HL-60 (cell line): ENCODE measurements at regions not wholly inside any gene's neighbourhood (a gene's known extent, or its start where the extent isn't known, plus 50 kb on each side); places are given as distances from the start of the nearest gene placed in this dataset.

Experiments
- DNase-seq, 2 experiments: peaks; one replicate each; pipeline ENCODE4 v3.0.0-alpha.2; 2010 to 2020; ENCODE audit warnings: low read depth in 1 of 2, low spot score in 1 of 2
- H3K27ac ChIP-seq: fragments of 250-450 bp; sonication (Bioruptor Pico); replicated peaks from 2 replicates; pipeline ENCODE4 v1.5.1; 2020; ENCODE audit warnings: mild to moderate bottlenecking, moderate library complexity
- H3K27me3 ChIP-seq: fragments of 250-450 bp; sonication (Bioruptor Pico); 2 replicates; pipeline ENCODE4 v1.5.1; 2021; ENCODE audit warnings: mild to moderate bottlenecking, moderate library complexity; ENCODE audit not compliant: insufficient read depth, poor library complexity, severe bottlenecking
- H3K4me3 ChIP-seq: replicated peaks from 2 replicates; pipeline ENCODE4 v1.5.1; 2011; ENCODE audit warnings: mild to moderate bottlenecking, control low read depth, low read length; ENCODE audit not compliant: insufficient read depth
- GABPA ChIP-seq: IDR thresholded peaks from 2 replicates; pipeline ENCODE4 v1.6.1; 2012; ENCODE audit warnings: low read depth
- POLR2AphosphoS5 ChIP-seq: IDR thresholded peaks from 2 replicates; pipeline ENCODE4 v1.6.1; 2012; ENCODE audit warnings: low read depth
- SPI1 ChIP-seq: IDR thresholded peaks from 2 replicates; pipeline ENCODE4 v1.6.1; 2012; ENCODE audit warnings: low read depth, mild to moderate bottlenecking, borderline replicate concordance
- TF ChIP-seq, protein P1 (sequence below): IDR thresholded peaks from 2 replicates; pipeline ENCODE4 v1.6.1; 2012; ENCODE audit warnings: low read depth; ENCODE audit not compliant: insufficient replicate concordance
- TF ChIP-seq, protein P2 (sequence below): IDR thresholded peaks from one replicate; pipeline ENCODE4 v1.5.1; 2011; ENCODE audit warnings: low read length, control low read depth, inconsistent platforms; ENCODE audit not compliant: insufficient read depth

DNA sequence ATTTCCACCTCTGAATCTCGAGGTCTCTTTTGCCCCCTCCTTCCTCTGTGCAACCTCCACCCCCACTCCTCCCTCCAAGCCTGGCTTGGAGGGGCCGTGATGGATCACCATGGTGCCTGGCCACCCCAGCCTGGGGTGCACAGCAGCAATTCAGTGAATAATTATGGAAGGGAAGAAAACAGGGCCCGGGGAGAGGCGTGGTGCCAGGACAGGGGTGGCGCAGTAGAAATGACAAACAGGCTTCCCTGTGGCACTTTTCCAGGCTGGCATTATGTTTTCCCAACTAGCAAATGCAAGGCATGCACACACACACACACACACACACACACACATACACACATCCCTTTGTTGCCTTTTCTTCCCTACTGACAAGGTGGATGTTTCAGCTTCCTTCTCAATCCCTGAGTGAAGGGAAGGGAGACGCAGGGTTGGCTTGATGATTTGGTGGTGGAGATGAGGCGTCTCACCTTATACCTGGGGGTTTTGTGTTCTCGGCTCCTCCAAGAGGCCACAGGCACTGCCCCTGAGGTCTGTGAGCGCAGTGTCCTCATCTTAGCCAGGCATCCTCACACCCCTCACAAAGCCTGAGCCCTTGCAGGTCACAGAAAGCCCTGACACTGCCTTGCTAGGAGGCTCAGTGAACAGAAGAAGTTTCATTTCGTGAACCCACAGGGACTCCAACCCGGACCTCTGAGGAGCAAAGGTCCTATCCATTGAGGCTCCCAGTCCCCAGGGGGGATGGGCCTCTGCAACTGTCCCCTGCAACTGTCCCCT is 215.8 kb downstream of the MATN1 start:
- DNase-seq: no peak
- Histone ChIP-seq H3K4me3 (no peak overlapping the region), H3K27me3 (no peaks in the 10 kb centered on the region), H3K27ac (no peak overlapping the region)
- TF ChIP-seq SPI1 (no peak), POLR2AphosphoS5 (no peak), GABPA (no peak)
- TF ChIP-seq, protein P1, sequence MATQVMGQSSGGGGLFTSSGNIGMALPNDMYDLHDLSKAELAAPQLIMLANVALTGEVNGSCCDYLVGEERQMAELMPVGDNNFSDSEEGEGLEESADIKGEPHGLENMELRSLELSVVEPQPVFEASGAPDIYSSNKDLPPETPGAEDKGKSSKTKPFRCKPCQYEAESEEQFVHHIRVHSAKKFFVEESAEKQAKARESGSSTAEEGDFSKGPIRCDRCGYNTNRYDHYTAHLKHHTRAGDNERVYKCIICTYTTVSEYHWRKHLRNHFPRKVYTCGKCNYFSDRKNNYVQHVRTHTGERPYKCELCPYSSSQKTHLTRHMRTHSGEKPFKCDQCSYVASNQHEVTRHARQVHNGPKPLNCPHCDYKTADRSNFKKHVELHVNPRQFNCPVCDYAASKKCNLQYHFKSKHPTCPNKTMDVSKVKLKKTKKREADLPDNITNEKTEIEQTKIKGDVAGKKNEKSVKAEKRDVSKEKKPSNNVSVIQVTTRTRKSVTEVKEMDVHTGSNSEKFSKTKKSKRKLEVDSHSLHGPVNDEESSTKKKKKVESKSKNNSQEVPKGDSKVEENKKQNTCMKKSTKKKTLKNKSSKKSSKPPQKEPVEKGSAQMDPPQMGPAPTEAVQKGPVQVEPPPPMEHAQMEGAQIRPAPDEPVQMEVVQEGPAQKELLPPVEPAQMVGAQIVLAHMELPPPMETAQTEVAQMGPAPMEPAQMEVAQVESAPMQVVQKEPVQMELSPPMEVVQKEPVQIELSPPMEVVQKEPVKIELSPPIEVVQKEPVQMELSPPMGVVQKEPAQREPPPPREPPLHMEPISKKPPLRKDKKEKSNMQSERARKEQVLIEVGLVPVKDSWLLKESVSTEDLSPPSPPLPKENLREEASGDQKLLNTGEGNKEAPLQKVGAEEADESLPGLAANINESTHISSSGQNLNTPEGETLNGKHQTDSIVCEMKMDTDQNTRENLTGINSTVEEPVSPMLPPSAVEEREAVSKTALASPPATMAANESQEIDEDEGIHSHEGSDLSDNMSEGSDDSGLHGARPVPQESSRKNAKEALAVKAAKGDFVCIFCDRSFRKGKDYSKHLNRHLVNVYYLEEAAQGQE: no peak
- TF ChIP-seq, protein P2, sequence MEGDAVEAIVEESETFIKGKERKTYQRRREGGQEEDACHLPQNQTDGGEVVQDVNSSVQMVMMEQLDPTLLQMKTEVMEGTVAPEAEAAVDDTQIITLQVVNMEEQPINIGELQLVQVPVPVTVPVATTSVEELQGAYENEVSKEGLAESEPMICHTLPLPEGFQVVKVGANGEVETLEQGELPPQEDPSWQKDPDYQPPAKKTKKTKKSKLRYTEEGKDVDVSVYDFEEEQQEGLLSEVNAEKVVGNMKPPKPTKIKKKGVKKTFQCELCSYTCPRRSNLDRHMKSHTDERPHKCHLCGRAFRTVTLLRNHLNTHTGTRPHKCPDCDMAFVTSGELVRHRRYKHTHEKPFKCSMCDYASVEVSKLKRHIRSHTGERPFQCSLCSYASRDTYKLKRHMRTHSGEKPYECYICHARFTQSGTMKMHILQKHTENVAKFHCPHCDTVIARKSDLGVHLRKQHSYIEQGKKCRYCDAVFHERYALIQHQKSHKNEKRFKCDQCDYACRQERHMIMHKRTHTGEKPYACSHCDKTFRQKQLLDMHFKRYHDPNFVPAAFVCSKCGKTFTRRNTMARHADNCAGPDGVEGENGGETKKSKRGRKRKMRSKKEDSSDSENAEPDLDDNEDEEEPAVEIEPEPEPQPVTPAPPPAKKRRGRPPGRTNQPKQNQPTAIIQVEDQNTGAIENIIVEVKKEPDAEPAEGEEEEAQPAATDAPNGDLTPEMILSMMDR: no peak

DNA sequence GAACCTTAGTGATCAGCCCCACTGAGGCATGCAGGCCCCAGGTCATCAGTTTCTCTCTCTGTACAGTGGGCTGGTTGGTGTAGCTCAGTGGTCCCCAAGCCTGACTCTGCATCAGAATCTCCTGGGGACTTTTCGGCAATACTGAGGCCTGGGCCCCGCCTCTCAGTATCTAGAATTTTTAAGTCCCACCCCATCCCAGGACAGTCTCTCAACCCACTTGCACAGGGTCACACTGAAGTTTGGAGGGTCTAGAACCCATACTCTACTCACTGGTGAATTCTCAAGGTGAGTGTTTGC is 216.4 kb downstream of the MATN1 start:
- TF ChIP-seq, protein P1: no peak
- no peak for TF ChIP-seq POLR2AphosphoS5
- TF ChIP-seq SPI1: no peak
- TF ChIP-seq, protein P2: no peak
- no peak for TF ChIP-seq GABPA
- H3K4me3 ChIP-seq: no peak overlapping the region
- DNase-seq: no peak
- H3K27ac ChIP-seq: no peak overlapping the region
- H3K27me3 ChIP-seq: no peaks in the 10 kb centered on the region

DNA sequence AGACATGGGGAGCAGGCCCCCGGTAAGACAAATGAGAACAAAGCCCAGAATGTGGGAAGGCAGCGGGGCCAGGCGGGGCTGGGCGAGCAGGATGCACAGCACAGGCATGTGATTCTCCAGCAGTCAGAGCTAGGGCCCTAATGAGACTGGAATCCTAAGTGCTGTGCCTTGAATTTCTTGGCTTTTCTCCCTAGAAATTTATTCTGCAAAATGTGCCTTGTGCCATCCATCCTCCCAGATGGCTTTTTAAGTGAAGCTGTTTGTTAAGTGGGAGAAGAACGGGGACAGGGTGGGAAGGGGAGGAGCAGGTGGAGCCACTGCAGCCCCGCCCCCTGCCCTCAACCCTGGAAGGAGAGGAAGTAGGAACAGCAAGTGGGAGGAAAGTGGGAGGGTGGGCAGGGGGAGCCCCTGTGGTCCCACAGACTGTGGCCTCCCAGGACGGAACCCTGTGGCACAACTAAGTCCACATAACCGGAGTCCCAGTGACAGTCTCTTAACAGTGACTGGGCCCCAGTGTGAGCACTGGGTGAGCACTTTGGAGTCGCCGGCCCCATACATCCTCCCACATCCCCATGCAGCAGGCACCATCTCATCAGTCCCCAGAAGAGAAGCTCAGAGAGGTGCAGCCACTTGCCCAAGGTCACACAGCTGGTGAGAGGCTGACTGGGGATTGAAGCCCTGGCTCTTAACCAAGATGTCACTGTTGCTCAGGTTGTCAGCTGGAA is 216.9 kb downstream of the MATN1 start:
- no peaks in the 10 kb centered on the region for H3K27me3 ChIP-seq
- no peak for DNase-seq
- no peak overlapping the region for H3K4me3 ChIP-seq
- TF ChIP-seq POLR2AphosphoS5: no peak
- TF ChIP-seq SPI1: no peak
- TF ChIP-seq, protein P1: no peak
- no peak for TF ChIP-seq GABPA
- TF ChIP-seq, protein P2: no peak
- no peak overlapping the region for H3K27ac ChIP-seq
